H54 (cell line): ENCODE measurements at regions not wholly inside any gene's neighbourhood (a gene's known extent, or its start where the extent isn't known, plus 50 kb on each side); places are given as distances from the start of the nearest gene placed in this dataset.

Source experiments
- DNase-seq: peaks from one replicate; pipeline ENCODE4 v3.0.0; 2011; ENCODE audit warnings: low spot score, mixed read lengths; ENCODE audit not compliant: insufficient read length
- FAIRE-seq: peaks from 3 replicates; lab custom pipeline; 2011; peaks lifted over from hg19 to GRCh38; lab: Jason Lieb, UNC
- POLR2A ChIP-seq: IDR thresholded peaks from 2 replicates; pipeline ENCODE4 v1.6.1; 2011; ENCODE audit warnings: low read depth, mild to moderate bottlenecking, low read length

GRCh38 chr4:156560701-156561100 is 410.9 kb downstream of the PDGFC start:
- no peak for TF ChIP-seq POLR2A
- DNase-seq (no peak), FAIRE-seq (peak; percentile 76)

DNA sequence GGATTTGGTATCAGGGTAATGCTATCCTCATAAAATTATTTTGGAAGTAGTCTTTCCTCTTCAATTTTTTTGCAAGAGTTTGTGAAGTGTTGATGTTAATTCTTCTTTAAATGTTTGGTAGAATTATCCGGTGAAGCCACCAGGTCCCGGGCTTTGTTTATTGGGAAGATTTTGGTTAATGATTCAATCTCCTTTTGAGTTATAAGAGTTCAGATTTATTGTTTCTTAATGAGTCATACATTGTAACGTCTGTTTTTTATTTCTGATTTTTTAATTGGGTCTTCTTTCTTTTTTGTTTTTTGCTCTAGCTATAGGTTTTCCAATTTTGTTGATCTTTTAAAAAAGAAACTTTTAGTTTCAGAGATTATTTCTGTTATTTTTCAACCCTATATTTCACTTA is 412.3 kb downstream of the PDGFC start:
- no peak for DNase-seq
- TF ChIP-seq POLR2A: no peak
- peak; percentile 20 for FAIRE-seq

DNA sequence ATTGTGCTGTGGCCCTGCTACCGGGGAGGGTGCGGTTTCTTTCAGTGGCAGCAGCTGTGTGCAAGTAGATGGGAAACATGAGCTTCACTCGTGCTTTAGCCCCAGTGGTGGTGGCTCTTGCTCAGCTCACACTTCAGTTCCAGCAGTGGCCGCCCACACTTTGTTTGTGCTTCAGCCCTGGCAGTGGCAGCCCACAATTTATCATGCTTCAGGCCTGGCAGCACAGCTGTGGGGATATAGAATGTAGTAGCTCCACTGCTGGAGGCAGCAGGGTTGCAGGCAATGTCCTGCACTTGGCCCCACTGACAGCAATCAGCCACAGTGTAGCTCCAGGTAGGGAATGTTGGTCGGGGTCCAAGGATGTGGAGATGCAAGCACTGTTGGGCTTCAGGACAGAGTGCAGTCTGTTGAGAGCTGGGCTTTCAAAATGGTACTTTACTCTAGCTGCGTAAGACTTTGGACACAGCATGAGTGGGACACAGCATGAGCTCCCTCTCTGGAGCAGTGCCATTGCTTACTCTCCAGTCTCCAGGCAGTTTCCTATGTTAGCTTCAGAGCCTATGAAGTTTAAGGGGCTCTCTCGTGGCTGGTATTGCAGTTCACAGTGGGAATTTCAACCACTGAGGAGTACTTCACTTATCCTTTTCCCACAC is 413.1 kb downstream of the PDGFC start:
- TF ChIP-seq POLR2A: no peak
- peak; percentile 91 for FAIRE-seq

GRCh38 chr4:156557920-156558319 is 413.7 kb downstream of the PDGFC start:
- no peak for DNase-seq
- FAIRE-seq: no peak
- no peak for TF ChIP-seq POLR2A

More for the DNA sequence above, 413.1 kb downstream of the PDGFC start:
- peak; percentile 5 for DNase-seq

GRCh38 chr4:156556336-156556735 is 415.3 kb downstream of the PDGFC start:
- no peak for FAIRE-seq
- no peak for TF ChIP-seq POLR2A

DNA sequence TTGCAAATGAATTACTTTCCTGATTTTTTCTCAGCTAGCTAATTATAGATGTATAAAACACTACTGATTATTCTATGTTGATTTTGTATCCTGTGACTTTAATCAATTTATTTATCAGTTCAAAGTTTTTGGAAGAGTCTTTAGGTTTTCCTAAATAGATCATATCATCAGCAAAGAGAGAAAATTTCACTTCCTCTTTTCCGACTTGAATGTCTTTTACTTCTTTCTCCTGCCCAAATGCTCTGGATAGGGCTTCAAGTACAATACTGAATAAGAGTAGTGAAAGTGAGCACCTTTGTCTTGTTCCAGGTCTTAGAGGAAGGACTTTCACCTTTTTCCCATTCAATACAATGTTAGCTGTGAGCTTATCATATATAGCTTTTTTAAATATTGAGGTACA is 417.9 kb downstream of the PDGFC start:
- no peak for TF ChIP-seq POLR2A
- DNase-seq (no peak), FAIRE-seq (no peak)

More at GRCh38 chr4:156556336-156556735, 415.3 kb downstream of the PDGFC start:
- no peak for DNase-seq

DNA sequence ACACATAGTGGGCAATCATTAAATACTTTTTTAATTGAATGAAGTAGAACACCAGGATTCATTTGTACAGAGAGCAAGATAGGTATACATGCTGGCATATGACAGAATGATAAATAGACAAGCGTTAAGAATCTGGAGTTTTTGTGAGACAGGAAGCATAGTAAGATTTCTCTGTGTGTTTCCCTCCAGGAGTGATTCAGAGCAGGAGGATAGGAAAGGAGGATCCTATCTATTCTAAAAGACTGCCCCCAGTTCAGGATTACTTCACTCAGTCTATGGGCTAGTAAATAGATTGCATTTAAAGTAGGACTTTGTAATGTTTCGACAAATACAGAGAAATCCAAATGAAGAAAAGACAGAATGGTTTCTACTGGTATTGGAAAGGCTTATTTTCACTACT is 423.7 kb downstream of the PDGFC start:
- no peak for TF ChIP-seq POLR2A
- FAIRE-seq: no peak
- DNase-seq: no peak

DNA sequence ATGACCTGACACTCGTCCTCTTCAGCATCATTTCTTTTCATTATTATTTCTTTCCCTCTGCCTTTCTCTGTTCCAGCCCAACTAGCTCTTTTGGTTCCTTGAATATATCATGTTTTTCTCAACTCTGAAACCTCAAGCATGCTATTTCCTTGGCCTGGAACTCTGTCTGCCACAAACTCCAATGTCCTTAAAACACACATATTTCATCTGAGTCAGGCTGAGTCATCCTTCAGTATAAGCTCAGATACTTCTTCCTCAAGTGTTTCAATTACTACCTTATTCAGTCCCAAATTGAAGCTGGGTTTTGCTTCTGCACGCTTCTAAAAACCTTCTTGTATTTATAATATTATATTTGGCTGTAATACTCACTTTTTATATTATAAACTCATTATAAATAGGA is 424.2 kb downstream of the PDGFC start:
- no peak for DNase-seq
- no peak for TF ChIP-seq POLR2A
- FAIRE-seq: peak; percentile 93

DNA sequence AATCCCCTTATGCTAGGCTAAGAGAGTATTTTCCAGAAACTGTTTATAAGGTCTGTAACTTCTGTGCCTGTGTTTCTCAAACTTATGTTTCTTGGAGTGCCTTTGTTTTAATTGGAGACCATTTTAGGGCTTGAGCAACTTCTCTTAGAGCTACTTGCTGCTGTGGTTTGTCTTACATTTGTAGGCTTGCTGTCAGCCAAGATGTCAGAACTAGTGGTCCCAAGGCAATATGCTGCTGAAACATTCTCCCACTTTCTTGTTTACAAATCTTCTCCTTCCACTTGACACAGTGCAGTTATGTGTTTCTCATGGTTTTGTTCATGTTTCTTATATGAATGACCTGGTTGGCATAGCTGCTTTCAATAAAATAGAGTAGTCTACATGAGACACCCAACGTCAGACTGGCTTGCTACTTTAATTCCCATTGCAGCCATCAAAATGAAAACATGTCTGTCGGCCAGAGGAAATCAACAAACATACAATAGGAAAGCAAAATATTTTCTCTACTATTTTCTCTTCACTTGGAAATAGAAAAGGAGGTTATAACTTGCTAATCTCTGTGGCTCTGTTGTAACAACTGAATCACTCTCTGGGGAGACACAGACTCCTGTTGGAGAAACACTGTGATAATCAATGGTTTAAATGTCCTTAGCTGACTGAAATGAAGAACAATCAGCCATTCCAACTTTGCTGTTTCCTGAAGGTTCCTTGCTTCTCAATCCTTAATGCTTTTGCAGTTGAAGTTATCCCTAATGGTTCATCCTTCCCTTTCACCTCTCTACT is 426.4 kb downstream of the PDGFC start:
- FAIRE-seq (no peak), DNase-seq (no peak)
- TF ChIP-seq POLR2A: no peak

DNA sequence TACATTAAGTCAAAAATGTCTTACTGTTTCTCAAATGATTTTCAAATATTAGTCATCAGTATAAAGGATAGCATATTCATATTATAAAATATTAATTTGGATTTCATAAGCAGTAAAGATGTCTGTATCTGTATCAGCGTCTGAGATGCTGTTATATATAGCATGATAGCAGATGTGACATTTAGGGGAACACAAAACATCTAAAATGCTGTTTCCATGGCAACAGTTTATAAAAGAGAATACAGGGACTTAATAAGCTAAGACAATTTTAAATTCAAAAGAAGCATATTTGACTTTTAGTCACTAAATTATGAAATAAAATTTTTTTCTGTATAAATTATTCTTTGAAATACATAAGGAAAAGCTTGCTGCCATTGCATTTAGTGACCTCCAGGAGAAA is 432.2 kb downstream of the PDGFC start:
- TF ChIP-seq POLR2A: no peak
- FAIRE-seq (no peak), DNase-seq (no peak)

GRCh38 chr4:156538651-156539257 is 432.8 kb downstream of the PDGFC start:
- DNase-seq: no peak
- no peak for FAIRE-seq
- TF ChIP-seq POLR2A: no peak

DNA sequence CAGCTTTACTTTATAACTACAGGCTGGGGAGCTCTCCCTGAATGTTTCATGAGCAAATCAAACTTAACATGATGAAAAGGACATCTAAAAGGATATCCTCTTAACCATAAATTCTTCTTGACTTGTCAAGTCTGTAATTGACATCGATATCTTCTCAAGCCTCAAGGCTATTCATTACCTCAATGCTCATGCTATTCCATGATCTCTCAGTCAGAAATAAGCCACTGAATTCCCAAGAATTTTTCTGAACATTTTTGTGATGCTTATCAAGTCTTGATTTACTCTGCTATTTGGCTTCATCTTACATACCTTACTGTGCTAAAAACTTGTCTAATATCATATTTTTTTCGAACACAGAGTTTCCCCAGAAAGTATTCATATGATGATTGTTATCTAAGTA is 433.4 kb downstream of the PDGFC start:
- no peak for FAIRE-seq
- DNase-seq: no peak
- no peak for TF ChIP-seq POLR2A

- FAIRE-seq (no peak), DNase-seq (no peak)
- no peak for TF ChIP-seq POLR2A
Measured at GRCh38 chr4:156537286-156537685, 434.3 kb downstream of the PDGFC start.

DNA sequence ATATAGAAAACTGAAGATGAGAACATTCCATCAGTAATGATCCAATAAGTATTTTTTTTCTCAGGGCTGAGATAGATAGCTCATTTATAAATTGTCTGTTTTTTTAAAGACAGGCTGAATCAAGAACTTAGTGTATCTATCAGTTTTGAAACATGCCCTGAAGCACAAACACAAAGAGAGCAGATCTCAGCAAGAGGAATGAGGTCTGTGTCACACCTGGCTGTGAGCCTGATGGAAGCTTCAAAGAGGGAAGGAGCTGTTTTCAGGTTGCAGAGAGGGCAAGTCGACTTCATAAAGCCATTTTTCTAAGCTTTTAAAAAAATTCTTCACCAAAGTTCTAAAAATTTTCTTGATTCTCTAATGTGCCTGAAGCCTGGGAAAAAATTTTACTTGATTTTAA is 434.9 kb downstream of the PDGFC start:
- FAIRE-seq: no peak
- TF ChIP-seq POLR2A: no peak
- no peak for DNase-seq

DNA sequence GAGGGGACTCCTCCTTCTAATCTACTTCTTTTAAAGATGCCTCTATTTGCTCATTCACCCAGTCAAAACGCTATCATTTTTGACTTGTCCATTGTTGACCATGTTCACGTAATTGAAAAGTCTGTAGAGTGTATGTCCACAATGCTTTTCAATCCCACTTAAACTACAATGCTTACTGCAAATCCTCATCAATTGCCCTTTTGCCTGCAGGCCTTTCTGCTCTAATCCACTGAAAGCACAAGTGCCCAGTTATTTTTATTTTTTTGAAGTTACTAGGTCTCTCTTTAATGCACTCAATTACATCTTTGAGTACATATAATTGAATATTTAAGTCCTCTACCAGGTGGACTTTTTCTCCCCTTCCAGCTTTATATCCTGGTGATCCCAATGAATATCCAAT is 437.4 kb downstream of the PDGFC start:
- FAIRE-seq (no peak), DNase-seq (no peak)
- TF ChIP-seq POLR2A: no peak
